B cell (primary cell): ENCODE measurements at regions not wholly inside any gene's neighbourhood (a gene's known extent, or its start where the extent isn't known, plus 50 kb on each side); places are given as distances from the start of the nearest gene placed in this dataset.

Source experiments
- ATAC-seq: fragments of 200-7000 bp; cut with Tn5 transposase; one replicate; pipeline ENCODE4 v1.10.0; 2021; ENCODE audit warnings: low read depth, mild to moderate bottlenecking, moderate number of reproducible peaks, moderate library complexity
- CTCF ChIA-PET: fragments of 350-600 bp; sonication (Branson Sonifier 250); formaldehyde crosslinking; loops from one replicate; lab custom pipeline; 2021; ENCODE audit warnings: antibody characterized with exemption, inconsistent platforms; lab: Charles Lee
- POLR2A ChIA-PET: fragments of 350-600 bp; sonication (Branson Sonifier 250); formaldehyde crosslinking; loops from one replicate; lab custom pipeline; 2021; ENCODE audit warnings: antibody characterized with exemption; lab: Charles Lee
- DNase-seq: peaks from one replicate; pipeline ENCODE4 v3.0.0; 2013
- H2AFZ ChIP-seq: 2 replicates; pipeline ENCODE4 v1.6.1; 2012; ENCODE audit warnings: mild to moderate bottlenecking, low read depth, low read length; ENCODE audit not compliant: insufficient read depth, poor library complexity, severe bottlenecking
- H3K27ac ChIP-seq, 2 donors: 1 replicate in 1 of 2; 2 replicates in 1 of 2; pipeline ENCODE4 v1.5.1; 2012 to 2013; ENCODE audit warnings: low read length in 2 of 2, mild to moderate bottlenecking in 2 of 2, moderate library complexity in 1 of 2
- H3K27me3 ChIP-seq, 4 experiments: fragments of 200-600 bp in 1 of 4; sonication (generic) in 1 of 4; replicated peaks in 1 of 4; 1 replicate in 2 of 4; 2 replicates in 2 of 4; pipeline versions ENCODE4 v1.6.1 to v1.7.0; 2013 to 2016; ENCODE audit warnings: low read length in 3 of 4, mild to moderate bottlenecking in 2 of 4, mixed read lengths in 1 of 4, moderate library complexity in 1 of 4; ENCODE audit not compliant: insufficient read depth in 4 of 4, control insufficient read depth in 3 of 4; ENCODE audit errors: control extremely low read depth in 1 of 4
- H3K36me3 ChIP-seq, 2 experiments: replicated peaks in 1 of 2; 1 replicate in 1 of 2; 2 replicates in 1 of 2; pipeline versions ENCODE4 v1.6.1 to v1.7.1; 2013; ENCODE audit warnings: low read length in 1 of 2; ENCODE audit not compliant: insufficient read depth in 2 of 2, control insufficient read depth in 1 of 2; ENCODE audit errors: control extremely low read depth in 1 of 2, extremely low read depth in 1 of 2
- H3K4me1 ChIP-seq, 2 donors: fragments of 200-600 bp in 1 of 2; sonication (generic) in 1 of 2; 1 replicate in 1 of 2; 2 replicates in 1 of 2; pipeline versions ENCODE4 v1.5.1 to v1.6.1; 2013 to 2017; ENCODE audit warnings: low read length in 2 of 2; ENCODE audit not compliant: control insufficient read depth in 2 of 2, insufficient read depth in 2 of 2
- H3K4me2 ChIP-seq: replicated peaks from 2 replicates; pipeline ENCODE3; 2012; ENCODE audit warnings: mild to moderate bottlenecking, low read depth, low read length; ENCODE audit not compliant: poor library complexity, severe bottlenecking
- H3K4me3 ChIP-seq, 5 experiments: fragments of 200-600 bp in 1 of 5; sonication (generic) in 1 of 5; 1 replicate in 3 of 5; 2 replicates in 2 of 5; pipeline versions ENCODE4 v1.5.1 to v1.7.0; 2011 to 2016; ENCODE audit warnings: low read length in 4 of 5, mild to moderate bottlenecking in 4 of 5, low read depth in 2 of 5, control low read depth in 1 of 5, moderate library complexity in 1 of 5; ENCODE audit not compliant: insufficient read depth in 1 of 5; ENCODE audit errors: control extremely low read depth in 1 of 5, extremely low read depth in 1 of 5
- H3K79me2 ChIP-seq: fragments of 200-600 bp; sonication (generic); one replicate; pipeline ENCODE4 v1.6.0; 2016; ENCODE audit warnings: low read length; ENCODE audit not compliant: control insufficient read depth, insufficient read depth
- H3K9ac ChIP-seq: fragments of 200-600 bp; sonication (generic); 2 replicates; pipeline ENCODE4 v1.6.1; 2017; ENCODE audit warnings: mild to moderate bottlenecking, low read length, moderate library complexity
- H3K9me3 ChIP-seq, 3 donors: one replicate each; pipeline versions ENCODE4 v1.6.1 to v1.7.1; 2013; ENCODE audit warnings: low read length in 2 of 3; ENCODE audit not compliant: control insufficient read depth in 2 of 3, insufficient read depth in 1 of 3; ENCODE audit errors: control extremely low read depth in 1 of 3
- H4K20me1 ChIP-seq: 2 replicates; pipeline ENCODE4 v1.6.0; 2012; ENCODE audit warnings: mild to moderate bottlenecking, low read length; ENCODE audit not compliant: insufficient read depth, control insufficient read depth, poor library complexity, severe bottlenecking
- H3K27ac Mint-ChIP-seq: one replicate; pipeline ENCODE4 v1.8.0; 2021; ENCODE audit warnings: mixed read lengths
- H3K27me3 Mint-ChIP-seq: one replicate; pipeline ENCODE4 v1.8.0; 2021; ENCODE audit warnings: mixed read lengths
- H3K4me1 Mint-ChIP-seq: one replicate; pipeline ENCODE4 v1.8.0; 2021; ENCODE audit warnings: mixed read lengths
- H3K4me3 Mint-ChIP-seq: one replicate; pipeline ENCODE4 v1.8.0; 2021; ENCODE audit warnings: mixed read lengths
- H3K9me3 Mint-ChIP-seq: one replicate; pipeline ENCODE4 v1.8.0; 2022; ENCODE audit warnings: mixed read lengths; ENCODE audit not compliant: insufficient read depth
- CTCF ChIP-seq: fragments of 200-600 bp; IDR thresholded peaks from one replicate; pipeline ENCODE4 v1.8.0; 2022; ENCODE audit warnings: antibody characterized with exemption, mild to moderate bottlenecking
- EZH2 ChIP-seq: IDR thresholded peaks from 2 replicates; pipeline ENCODE4 v1.6.1; 2012; ENCODE audit warnings: borderline replicate concordance, low read depth, mild to moderate bottlenecking, moderate library complexity, low read length; ENCODE audit not compliant: insufficient read depth, poor library complexity, severe bottlenecking
- WGBS: methylation state at CpG from one replicate; pipeline ENCODE4 v1.1.5; 2013; ENCODE audit warnings: missing lambda C conversion rate; ENCODE audit not compliant: insufficient coverage; 5-methylcytosine and 5-hydroxymethylcytosine counted together
- intact Hi-C: fragments of 100-400 bp; cut with micrococcal nuclease; formaldehyde crosslinking; loops from one replicate; pipeline ENCODE4 v1.10.0; 2022

- no peaks in the 10 kb centered on the region for H3K4me1 ChIP-seq
- no peak overlapping the region for H3K4me3 Mint-ChIP-seq
- H3K9ac ChIP-seq: no peak overlapping the region
- ATAC-seq (no peak), DNase-seq (no peak)
- no peak overlapping the region for H2AFZ ChIP-seq
- intact Hi-C loops: no loop called here
- no peaks in the 10 kb centered on the region for H3K9me3 ChIP-seq
- no peak overlapping the region for H3K4me2 ChIP-seq
- no peaks in the 10 kb centered on the region for H3K36me3 ChIP-seq
- H3K79me2 ChIP-seq: no peaks in the 10 kb centered on the region
- peaks cover 0 to 12% (median 5%) of the 10 kb centered on the region in 4 experiments for H3K27me3 ChIP-seq
- no peak for TF ChIP-seq CTCF
- ChIA-PET POLR2A (no interaction called here), CTCF (no interaction called here)
- H3K4me1 Mint-ChIP-seq: no peaks in the 10 kb centered on the region
- H3K27ac ChIP-seq: no peak overlapping the region
- WGBS: 86% methylated on average over 8 of the region's 9 CpGs
- H3K27me3 Mint-ChIP-seq: peaks cover 25% of the 10 kb centered on the region
- no peaks in the 10 kb centered on the region for H4K20me1 ChIP-seq
- no peak overlapping the region for H3K27ac Mint-ChIP-seq
- H3K9me3 Mint-ChIP-seq: no peaks in the 10 kb centered on the region
- no peak overlapping the region for H3K4me3 ChIP-seq
Measured at GRCh38 chr6:996271-996852, 303.4 kb upstream of the EXOC2 start.

GRCh38 chr6:991192-991591 lies 298.3 kb upstream of the EXOC2 start:
- no peak for ATAC-seq
- POLR2A ChIA-PET: no interaction called here

More at GRCh38 chr6:991192-991591, 298.3 kb upstream of the EXOC2 start:
- H2AFZ ChIP-seq: no peak overlapping the region
- H3K27me3 ChIP-seq: peaks cover 0 to 16% (median 6%) of the 10 kb centered on the region in 4 experiments
- H3K9me3 Mint-ChIP-seq: no peaks in the 10 kb centered on the region
- no peaks in the 10 kb centered on the region for H4K20me1 ChIP-seq
- no peak overlapping the region for H3K4me2 ChIP-seq
- H3K4me1 ChIP-seq: no peaks in the 10 kb centered on the region
- no peaks in the 10 kb centered on the region for H3K36me3 ChIP-seq
- H3K4me3 Mint-ChIP-seq: no peak overlapping the region
- intact Hi-C loops: no loop called here
- H3K27ac Mint-ChIP-seq: no peak overlapping the region
- no peaks in the 10 kb centered on the region for H3K79me2 ChIP-seq
- TF ChIP-seq EZH2 (no peak), CTCF (no peak)
- no peak overlapping the region for H3K4me3 ChIP-seq
- H3K9me3 ChIP-seq: no peaks in the 10 kb centered on the region
- H3K27me3 Mint-ChIP-seq: peaks cover 27% of the 10 kb centered on the region
- CTCF ChIA-PET: no interaction called here
- no peak overlapping the region for H3K27ac ChIP-seq
- no peak for DNase-seq
- no peaks in the 10 kb centered on the region for H3K4me1 Mint-ChIP-seq
- no peak overlapping the region for H3K9ac ChIP-seq
